Activated CD8-positive, alpha-beta memory T cell treated with anti-CD3 and anti-CD28 coated beads, Interleukin-2, amount 50 U/mL, for 24 hours (primary cell): ENCODE measurements at regions not wholly inside any gene's neighbourhood (a gene's known extent, or its start where the extent isn't known, plus 50 kb on each side); places are given as distances from the start of the nearest gene placed in this dataset.
"Not testable (repeated sequence)": the region's sequence is repeated elsewhere in the genome, so short reads cannot be mapped to it uniquely, and the experiment has no call there.

ENCODE experiments used
- DNase-seq: peaks from one replicate; pipeline ENCODE4 v3.0.0-alpha.2; 2020; ENCODE audit errors: extremely low read depth

GRCh38 chr14:38710881-38711280 lies 392.2 kb downstream of the SEC23A start:
- no peak for DNase-seq

GRCh38 chr14:38710196-38710595 lies 392.8 kb downstream of the SEC23A start:
- no peak for DNase-seq

- no peak for DNase-seq
Observed at GRCh38 chr14:38705220-38705619, 397.8 kb downstream of the SEC23A start.

GRCh38 chr14:38704220-38704619 lies 398.8 kb downstream of the SEC23A start:
- DNase-seq = no peak

- no peak for DNase-seq
Observed at GRCh38 chr14:38696925-38697324, 406.1 kb downstream of the SEC23A start.

- no peak for DNase-seq
Observed at GRCh38 chr14:38693423-38693822, 409.6 kb downstream of the SEC23A start.

- no peak for DNase-seq
Observed at GRCh38 chr14:38669027-38669426, 413.1 kb upstream of the CLEC14A start.

- no peak for DNase-seq
Observed at GRCh38 chr14:38663382-38663781, 407.5 kb upstream of the CLEC14A start.

GRCh38 chr14:38662781-38663180 lies 406.9 kb upstream of the CLEC14A start:
- DNase-seq = no peak

GRCh38 chr14:38646391-38646790 lies 390.5 kb upstream of the CLEC14A start:
- DNase-seq = no peak

- not testable (repeated sequence) for DNase-seq
Observed at GRCh38 chr14:38634913-38635312, 379.0 kb upstream of the CLEC14A start.

GRCh38 chr14:38629412-38629811 lies 373.5 kb upstream of the CLEC14A start:
- DNase-seq = no peak

- DNase-seq = no peak
Observed at GRCh38 chr14:38627163-38627562, 371.3 kb upstream of the CLEC14A start.

GRCh38 chr14:38623661-38624060 lies 367.8 kb upstream of the CLEC14A start:
- no peak for DNase-seq

GRCh38 chr14:38618514-38618913 lies 362.6 kb upstream of the CLEC14A start:
- DNase-seq = no peak

- DNase-seq = no peak
Observed at GRCh38 chr14:38616959-38617358, 361.1 kb upstream of the CLEC14A start.

GRCh38 chr14:38611928-38612327 lies 356.0 kb upstream of the CLEC14A start:
- no peak for DNase-seq

- DNase-seq = no peak
Observed at GRCh38 chr14:38608244-38608643, 352.4 kb upstream of the CLEC14A start.

- DNase-seq = no peak
Observed at GRCh38 chr14:38605193-38606114, 349.6 kb upstream of the CLEC14A start.

GRCh38 chr14:38600572-38600971 lies 344.7 kb upstream of the CLEC14A start:
- not testable (repeated sequence) for DNase-seq

- no peak for DNase-seq
Observed at GRCh38 chr14:38593476-38593875, 337.6 kb upstream of the CLEC14A start.

- no peak for DNase-seq
Observed at GRCh38 chr14:38592764-38593442, 337.0 kb upstream of the CLEC14A start.

GRCh38 chr14:38589747-38590350 lies 334.0 kb upstream of the CLEC14A start:
- no peak for DNase-seq
